HG03064 (cell line): ENCODE measurements at regions not wholly inside any gene's neighbourhood (a gene's known extent, or its start where the extent isn't known, plus 50 kb on each side); places are given as distances from the start of the nearest gene placed in this dataset.

Experiments
- ATAC-seq: cut with Tn5 transposase; IDR thresholded peaks from one replicate; pipeline ENCODE4 v1.9.1; 2021; ENCODE audit warnings: low read depth; ENCODE audit not compliant: unreplicated experiment

DNA sequence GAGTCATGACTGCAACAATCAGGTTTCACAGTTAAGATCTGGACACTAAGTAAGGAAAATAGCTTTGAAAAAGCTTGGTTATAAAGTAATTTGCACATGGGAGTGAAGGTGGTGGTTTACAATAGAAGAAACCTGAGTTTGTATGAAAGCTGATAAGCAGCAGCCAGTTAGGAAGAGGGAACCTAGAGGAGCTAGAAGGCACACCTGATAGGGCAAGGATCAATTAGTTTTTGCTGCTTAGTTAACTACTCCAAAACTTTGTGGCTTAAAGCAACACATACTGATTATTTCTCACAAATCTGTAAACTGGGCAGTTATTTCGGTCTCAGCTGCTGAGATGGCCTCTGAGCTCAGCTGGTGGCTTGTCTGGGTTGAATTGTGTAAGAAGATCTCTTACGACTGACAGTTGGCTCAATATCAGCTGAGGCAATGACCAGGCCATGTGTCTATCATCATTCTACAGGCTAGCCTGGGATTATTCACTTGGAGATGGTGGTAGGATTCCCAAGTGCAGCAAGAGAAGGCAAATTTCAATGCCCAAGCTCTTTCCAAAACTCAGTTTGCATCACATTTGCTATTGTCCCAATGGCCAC lies 255.0 kb upstream of the PITX2 start:
- ATAC-seq = no peak

DNA sequence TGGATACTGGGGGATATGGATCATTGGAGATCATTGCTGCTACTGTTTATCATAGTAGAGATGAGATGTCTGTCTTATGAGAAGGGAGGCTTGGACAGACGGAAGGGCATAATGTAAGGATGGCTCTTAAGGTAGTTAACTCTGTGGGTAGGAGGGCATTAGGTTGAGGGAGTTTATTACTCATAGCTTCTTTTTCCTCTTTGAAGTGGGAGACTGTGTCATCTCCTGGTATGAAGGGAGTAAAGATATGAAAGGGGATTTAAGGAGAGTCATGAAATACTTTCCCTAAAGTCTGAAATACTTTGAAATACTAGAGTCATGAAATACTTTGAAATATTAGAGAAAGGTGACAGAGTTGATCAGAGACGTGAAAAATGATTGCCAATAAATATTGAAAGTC lies 255.5 kb upstream of the PITX2 start:
- no peak for ATAC-seq

DNA sequence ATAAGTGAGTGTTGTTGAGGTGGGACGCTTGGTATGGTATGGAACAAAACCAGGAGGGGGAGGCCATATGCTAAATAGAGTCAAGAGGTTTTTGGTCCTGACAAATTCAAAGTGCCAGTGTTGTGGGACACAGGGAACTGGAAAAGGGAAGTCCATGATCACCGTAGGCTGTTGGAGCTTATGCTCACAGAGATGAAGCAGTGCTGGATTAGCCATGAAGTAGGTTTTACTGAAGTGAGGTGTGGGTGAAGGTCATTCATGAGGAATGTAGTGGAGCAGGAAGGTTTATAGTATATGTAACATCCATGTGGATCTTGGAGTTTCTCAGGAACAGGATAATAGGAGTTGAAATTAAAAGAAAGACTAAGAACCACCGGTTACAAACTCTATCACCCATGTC lies 256.1 kb upstream of the PITX2 start:
- no peak for ATAC-seq

DNA sequence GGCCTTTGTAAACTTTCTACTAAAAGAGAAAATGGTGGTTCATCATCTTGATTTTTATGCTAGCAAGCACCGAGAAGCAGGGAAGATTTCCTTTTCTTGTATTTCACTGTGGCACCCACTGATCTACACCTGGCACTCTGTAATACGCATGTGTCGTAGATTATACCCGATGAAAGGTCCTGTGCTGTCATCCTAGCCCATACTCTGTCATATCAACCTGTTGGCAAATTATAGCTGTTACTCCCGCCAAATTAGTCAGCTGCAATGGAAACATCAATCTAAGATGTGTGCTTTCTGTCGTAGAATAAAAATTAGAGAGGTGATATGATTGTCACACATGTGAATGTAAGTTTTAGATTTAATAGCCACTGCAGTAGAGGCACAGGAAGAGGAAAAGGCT lies 263.4 kb upstream of the PITX2 start:
- no peak for ATAC-seq

DNA sequence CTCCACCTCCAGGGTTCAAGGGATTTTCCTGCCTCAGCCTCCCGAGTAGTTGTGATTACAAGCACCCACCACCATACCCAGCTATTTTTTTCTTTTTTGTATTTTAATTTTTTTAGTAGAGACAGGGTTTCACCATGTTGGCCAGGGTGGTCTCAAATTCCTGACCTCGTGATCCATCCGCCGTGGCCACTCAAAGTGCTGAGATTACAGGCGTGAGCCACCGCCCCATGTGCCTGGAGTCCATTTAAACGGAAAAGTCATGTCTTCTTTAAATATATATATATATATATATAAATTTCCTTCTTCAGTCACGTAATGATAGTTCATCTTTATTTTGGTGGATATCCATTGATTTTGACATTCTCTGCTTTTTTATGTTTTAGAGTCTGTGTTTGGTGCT lies 264.0 kb upstream of the PITX2 start:
- no peak for ATAC-seq

DNA sequence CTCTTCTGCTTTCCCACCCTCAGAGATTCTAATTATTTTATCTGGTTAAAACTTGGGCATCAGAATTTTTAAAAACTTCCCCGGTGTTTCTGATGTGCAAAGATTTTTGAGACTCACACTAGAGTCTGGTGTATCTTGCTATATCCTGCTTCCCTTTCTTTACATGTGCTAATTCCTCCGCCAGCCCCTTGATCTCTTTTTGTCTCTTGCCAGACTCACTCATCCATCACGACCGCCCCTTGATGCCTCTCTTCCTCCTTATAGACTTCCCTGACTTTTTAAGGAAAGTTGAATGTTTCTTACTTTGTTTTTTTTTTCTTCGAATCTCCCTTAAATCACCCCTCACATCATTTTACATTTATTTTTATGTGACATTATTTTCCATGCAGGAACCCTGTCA lies 274.9 kb upstream of the PITX2 start:
- ATAC-seq = no peak

DNA sequence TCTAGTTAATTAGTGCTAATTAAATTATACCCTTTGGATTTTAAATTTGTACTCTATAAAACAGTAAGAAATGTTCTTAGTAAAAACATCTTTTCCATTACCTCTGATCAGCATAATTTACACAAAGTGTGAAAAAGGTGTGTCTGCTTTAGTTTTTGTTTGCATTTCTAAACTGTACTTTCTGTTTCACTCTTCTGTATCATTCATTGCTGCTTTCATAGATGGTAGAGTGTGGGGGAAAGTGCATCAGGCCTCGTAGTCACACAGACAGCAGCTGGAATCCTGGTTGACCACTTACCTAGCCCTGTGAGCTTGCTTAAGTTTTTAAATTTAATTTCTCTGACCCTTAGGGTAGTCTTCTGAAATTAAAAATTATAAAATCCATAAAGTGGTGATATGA lies 275.4 kb upstream of the PITX2 start:
- ATAC-seq = peak; percentile 85

DNA sequence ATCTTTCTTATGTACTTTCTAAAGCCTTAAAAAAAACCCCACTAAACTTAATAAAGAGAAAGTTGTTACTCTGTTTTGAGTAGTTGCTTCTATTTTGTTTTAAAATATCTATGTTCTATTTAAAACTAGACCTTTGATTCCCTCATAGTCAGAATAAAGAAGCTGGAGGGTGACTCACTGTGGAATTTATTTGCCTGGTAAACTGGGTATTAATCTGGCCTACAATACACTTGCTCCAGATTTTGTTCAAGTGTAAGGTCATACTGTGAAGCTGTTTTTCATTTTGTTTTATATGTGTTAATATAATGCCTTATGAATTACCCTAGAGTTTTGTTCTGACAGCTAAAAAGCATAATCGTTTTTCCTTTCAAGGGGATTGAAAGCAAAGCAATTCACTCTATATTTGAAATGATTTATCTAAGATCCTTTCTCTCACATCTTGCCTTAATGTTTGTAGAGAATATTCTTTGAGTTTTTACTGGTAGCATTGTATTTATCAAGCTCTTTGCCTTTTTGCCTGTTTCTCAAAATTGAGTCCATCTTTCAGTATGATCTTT lies 277.4 kb upstream of the PITX2 start:
- ATAC-seq = no peak

DNA sequence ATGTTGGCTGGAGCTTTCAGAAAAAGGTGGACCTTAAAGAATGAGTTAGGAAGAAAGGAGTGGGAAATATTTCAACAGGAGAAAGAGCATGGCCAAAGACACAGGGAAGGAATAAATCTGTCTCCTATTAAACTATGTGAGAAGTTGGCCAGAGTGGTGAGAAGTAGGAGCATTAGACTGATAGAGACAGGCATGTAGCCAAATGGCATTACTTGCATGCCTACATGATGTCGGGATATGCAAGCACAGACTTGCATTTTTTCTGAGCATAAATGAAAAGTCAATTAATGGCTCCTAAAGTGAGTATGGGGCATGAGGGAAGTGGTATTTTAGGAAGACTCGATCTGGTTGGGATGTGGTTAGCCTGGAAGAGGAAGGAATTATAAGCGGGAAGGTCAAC lies 279.6 kb upstream of the PITX2 start:
- ATAC-seq = no peak

DNA sequence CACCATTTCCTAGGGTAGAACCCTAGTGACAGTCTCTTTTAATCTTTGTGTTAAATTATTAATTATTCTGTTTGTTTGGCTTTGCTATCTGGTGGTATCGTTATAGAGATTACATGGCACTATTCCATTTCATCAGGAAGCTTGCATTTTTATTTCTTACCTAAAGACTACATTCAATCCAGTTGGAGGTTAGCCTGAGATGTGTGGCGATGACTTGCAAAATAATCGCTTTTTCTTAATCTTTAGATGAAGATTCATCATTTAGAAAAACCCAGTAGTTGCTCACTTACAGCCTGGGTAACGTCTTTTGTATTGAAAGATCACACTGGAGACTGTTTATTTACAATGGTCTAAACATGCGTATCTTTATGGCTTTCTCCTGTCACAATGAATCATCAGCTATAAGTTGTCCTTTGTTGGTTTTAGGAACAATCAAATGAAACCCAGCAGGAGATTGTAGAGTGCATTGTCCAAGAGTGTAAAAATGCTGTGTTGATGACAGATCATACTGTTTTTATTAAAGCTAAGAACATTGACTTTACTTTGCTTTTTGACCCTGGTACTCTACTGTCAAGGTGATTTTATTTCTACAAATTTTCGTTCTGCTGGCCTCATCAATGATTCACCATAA lies 281.7 kb upstream of the PITX2 start:
- no peak for ATAC-seq

DNA sequence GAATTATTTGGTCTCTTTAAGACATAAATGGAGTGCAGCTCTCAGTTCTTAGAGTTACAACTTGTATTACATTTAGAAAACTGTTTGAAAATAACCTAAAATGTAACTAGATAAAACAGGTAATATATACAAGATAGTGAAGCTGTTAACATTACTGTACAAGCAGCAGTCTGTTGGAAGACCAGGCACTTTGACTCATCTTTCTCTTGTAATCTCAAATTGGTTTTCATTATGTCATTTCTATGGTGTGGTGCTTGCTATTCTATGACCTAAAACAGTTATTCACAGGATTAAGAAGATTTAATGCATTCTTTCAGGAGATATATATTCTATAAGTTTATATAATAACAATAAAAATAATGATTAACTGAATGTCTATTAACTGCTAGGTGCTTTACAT lies 282.5 kb upstream of the PITX2 start:
- no peak for ATAC-seq

DNA sequence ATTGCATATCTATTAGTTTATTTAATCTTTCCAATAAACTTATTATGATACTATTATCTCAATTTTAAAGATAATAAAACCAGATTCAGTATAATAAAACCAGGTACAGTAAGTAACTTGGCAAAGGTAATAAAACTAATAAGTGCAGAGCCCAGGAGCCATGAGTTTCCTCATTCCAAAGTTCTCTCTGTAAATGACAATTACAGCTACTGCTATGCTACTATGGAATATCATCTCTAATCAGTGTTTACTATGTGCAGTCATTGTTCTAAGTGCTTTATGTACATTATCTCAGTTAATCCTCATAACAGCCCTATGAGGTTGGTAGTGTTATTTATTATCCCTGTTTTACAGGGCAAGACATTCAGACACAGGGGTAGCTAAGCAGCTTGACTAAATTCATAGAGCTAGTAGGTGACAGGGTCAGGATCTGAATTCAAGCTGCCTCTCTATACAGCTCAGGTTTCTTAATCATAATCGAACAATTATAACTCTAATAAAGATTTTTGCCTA lies 285.0 kb upstream of the PITX2 start:
- no peak for ATAC-seq

DNA sequence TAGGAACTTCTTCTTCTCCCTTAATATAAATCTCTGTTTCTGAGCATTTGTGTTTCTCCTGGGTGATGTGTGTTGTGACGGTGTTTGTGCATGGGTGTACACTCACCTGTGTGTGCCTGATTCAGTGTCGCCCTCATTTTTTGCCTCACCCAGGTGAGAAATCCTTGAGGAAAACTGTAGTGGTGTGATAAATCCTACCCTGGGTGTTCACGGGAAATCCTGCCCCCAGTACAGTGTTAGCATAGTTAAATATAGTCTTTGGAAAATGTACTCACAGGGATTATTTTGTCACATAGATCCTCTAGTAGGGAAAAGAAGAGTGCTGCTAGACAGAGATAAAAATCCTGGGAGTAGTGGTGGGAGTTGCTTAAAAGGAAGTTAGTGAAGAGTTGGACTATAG lies 291.9 kb upstream of the PITX2 start:
- no peak for ATAC-seq

DNA sequence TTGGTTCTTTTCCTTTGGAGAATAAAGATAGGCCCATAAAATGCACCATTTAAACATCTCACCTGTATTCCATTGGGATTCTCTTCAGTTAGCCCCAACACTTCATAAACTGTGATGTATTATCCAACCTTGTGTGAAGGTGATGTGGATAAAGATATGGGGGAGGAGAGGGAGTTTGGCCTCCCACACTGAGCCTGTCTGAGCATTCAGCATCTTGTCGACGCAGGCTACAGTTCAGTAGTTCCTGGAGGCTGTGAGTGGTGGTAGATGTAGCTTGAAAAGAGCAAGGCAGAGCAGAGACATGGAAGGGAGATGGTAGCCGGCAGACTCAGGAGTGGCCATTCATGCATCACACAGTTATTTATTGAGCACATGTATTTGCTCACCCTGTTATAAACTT lies 292.4 kb upstream of the PITX2 start:
- no peak for ATAC-seq

DNA sequence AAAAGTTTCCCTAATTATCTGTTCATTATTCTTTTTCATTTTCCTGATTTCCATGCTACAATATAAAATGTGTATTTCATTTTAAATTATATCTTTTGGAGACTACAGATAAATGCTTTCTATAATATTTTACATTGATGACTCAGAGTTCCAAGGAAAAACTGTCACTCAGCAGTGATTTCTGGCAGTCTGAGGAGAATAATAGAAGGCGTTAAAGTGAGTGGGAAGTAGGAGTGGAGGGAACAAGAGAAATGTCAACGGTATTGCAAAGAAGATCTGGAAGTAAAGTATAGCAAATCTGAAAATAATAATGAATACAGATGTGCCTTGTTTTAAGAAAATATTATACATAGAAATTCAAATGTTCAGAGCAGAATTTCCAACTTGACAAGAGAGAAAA lies 293.6 kb upstream of the PITX2 start:
- ATAC-seq = no peak

DNA sequence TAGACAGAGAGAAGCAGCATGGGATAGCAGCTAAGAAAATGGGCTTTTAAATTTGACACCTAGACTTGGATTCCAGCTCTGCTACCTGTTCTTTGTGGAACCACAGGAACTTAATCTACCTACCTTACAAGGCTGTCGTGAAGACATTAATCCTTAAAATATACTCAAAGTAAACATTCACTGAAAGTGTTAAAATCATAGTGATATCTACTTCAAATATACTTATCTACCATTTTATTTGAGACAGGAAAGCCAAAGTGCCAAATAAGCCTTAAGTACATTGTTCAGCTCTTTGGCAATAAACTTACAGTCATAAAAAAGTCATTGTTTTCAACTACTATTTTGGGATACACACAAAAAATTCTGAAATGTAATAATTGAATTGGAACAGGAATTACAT lies 295.0 kb upstream of the PITX2 start:
- ATAC-seq = no peak

DNA sequence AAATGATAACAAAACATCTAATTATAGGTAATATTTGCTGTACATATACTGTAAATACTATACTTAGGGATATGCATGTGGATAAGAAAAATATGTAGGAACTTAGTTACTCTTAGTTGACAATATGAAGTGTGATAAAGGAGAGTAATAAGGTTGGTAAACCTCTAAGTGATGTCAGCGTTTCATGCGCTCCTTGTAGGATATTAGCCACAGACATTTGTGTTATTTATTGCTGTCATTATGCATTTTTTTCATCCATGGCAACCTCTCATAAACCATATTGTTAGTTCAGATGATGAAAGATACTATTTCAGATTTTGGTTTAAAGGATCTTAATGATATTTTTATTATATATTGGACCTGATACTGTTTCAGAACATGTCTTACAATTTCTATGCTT lies 298.1 kb upstream of the PITX2 start:
- no peak for ATAC-seq

DNA sequence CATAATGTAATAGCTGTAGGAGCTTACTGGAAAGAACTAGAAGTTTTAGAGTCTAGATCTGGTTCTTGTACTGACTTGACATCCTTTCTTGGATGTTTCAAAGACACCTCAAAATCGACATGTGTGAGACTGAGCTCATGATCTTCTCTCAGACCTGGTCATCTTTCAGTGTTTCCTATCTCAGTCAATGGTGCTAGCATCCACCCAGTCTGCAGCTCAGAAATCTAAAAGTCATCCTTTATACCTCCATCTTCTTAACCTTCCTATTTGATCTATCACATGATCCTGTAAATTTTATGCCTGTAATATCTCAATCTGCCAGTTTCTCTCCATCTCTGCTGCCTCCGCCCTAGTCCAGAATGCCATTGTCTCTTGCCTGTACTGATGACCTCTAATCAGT lies 301.9 kb upstream of the PITX2 start:
- no peak for ATAC-seq

DNA sequence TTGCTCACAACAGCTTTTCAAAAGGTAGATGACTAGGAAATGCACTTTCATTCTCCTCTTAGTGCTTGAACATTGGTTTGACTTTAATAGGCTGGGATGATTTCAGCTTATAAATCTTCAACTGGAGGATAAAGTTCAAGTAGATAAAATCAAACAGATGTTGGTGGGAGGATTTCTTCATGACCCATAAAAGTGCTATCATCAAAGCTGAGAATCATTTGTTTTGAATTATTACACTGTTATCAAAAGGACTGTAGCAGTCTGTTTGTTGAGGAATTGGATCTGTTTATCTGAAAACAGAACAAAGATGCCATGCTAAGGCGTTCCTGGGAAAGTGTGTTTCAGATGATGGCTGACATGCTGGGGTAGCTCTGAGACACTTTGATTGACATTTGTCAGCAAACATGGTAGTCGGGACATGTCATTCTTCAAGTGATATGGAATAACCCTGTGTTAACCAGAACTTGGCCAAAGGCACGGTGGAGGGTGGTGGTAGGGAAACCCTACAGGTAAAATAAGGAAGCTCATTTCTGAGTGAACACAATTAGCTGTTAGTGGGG lies 304.0 kb upstream of the PITX2 start:
- ATAC-seq = no peak

DNA sequence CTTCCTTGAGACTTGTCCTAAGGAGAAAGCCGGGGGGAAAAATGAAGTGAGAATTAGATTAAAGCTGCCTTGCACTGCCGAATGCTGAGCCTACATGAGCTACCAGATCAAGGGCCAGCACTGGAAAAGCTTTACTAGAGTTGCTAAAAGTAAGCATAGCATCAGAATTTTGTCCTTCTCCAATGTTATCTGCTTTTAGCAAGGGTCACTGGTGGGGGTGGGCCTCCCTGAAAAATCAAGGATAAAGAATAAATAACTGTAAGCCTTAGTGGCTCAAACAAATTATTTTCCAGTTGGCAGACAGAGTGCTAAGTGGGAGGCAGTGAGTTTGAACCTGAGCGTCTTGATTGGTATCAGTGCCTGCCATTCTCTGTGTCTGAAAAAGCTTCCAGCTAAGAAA lies 310.5 kb upstream of the PITX2 start:
- no peak for ATAC-seq

DNA sequence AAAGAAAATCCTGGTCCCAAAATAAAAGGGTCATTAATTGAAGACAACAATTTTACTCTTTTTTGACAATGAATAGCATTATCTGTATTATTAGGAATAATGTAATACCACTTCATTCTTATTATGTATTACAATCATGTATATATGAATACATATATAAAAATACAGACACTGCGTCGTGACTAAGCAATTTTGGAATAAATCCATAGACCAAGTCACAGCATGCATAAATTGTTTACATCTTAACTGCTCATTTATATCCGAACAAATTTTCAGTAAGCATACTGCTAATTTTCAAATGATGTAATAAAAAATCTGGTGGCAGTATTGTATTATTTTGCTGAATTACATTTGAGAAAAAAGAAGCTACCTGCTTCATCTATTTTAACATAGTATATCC lies 321.6 kb upstream of the PITX2 start:
- ATAC-seq = no peak

DNA sequence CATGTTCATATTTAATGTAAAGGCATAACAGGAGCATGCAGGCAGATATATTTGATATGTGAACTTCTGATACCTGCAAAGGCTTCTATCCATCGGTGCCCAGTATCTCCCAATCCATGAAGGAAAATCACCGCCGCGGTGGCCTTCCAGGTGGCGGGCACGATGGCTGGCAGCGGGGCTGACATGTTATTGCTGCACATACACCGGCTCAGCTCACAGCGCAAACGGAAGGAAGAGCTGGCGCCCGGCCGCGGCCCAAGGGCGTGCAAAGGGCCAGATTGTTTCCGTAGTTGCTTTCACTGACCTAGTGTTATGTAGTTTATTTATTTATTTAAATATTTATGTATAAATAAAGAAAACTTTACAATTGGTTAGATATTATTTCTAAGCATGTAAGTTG lies 322.7 kb upstream of the PITX2 start:
- ATAC-seq = no peak
